Lung microvascular endothelial cell (primary cell): ENCODE measurements at regions not wholly inside any gene's neighbourhood (a gene's known extent, or its start where the extent isn't known, plus 50 kb on each side); places are given as distances from the start of the nearest gene placed in this dataset.

ENCODE experiments used
- DNase-seq, 2 donors: peaks; one replicate each; pipeline versions ENCODE4 v3.0.0 to v3.0.0-alpha.2; 2010; ENCODE audit warnings: low read depth in 2 of 2

GRCh38 chr3:6567241-6567640 lies 293.7 kb upstream of the GRM7 start:
- DNase-seq: no peak

- no peak for DNase-seq
Observed at GRCh38 chr3:6568999-6569493, 291.9 kb upstream of the GRM7 start.

GRCh38 chr3:6571448-6571847 lies 289.5 kb upstream of the GRM7 start:
- DNase-seq: no peak

GRCh38 chr3:6577584-6577983 lies 283.3 kb upstream of the GRM7 start:
- no peak for DNase-seq

- no peak for DNase-seq
Observed at GRCh38 chr3:6578526-6578925, 282.4 kb upstream of the GRM7 start.

- no peak for DNase-seq
Observed at GRCh38 chr3:6580808-6581207, 280.1 kb upstream of the GRM7 start.

- DNase-seq: no peak
Observed at GRCh38 chr3:6585360-6585759, 275.6 kb upstream of the GRM7 start.

GRCh38 chr3:6600237-6600636 lies 260.7 kb upstream of the GRM7 start:
- no peak for DNase-seq

GRCh38 chr3:6601374-6601773 lies 259.5 kb upstream of the GRM7 start:
- no peak for DNase-seq

- DNase-seq: no peak
Observed at GRCh38 chr3:6602329-6602728, 258.6 kb upstream of the GRM7 start.

- DNase-seq: no peak
Observed at GRCh38 chr3:6605227-6605626, 255.7 kb upstream of the GRM7 start.

- DNase-seq: no peak
Observed at GRCh38 chr3:6608843-6609242, 252.1 kb upstream of the GRM7 start.

GRCh38 chr3:6612034-6612616 lies 248.8 kb upstream of the GRM7 start:
- no peak for DNase-seq

GRCh38 chr3:6622260-6622659 lies 238.7 kb upstream of the GRM7 start:
- no peak for DNase-seq

GRCh38 chr3:6622712-6623111 lies 238.2 kb upstream of the GRM7 start:
- no peak for DNase-seq

GRCh38 chr3:6631376-6631775 lies 229.5 kb upstream of the GRM7 start:
- no peak for DNase-seq

- DNase-seq: no peak
Observed at GRCh38 chr3:6640907-6641306, 220.0 kb upstream of the GRM7 start.

- DNase-seq: no peak
Observed at GRCh38 chr3:6644070-6644929, 216.6 kb upstream of the GRM7 start.

- no peak for DNase-seq
Observed at GRCh38 chr3:6654670-6655069, 206.2 kb upstream of the GRM7 start.

- DNase-seq: no peak
Observed at GRCh38 chr3:6655275-6655674, 205.6 kb upstream of the GRM7 start.

- DNase-seq: no peak
Observed at GRCh38 chr3:6657591-6657990, 203.3 kb upstream of the GRM7 start.

GRCh38 chr3:6667354-6667753 lies 193.6 kb upstream of the GRM7 start:
- no peak for DNase-seq

- DNase-seq: no peak
Observed at GRCh38 chr3:6671363-6671762, 189.6 kb upstream of the GRM7 start.
